T-helper 1 cell (primary cell): ENCODE measurements at regions not wholly inside any gene's neighbourhood (a gene's known extent, or its start where the extent isn't known, plus 50 kb on each side); places are given as distances from the start of the nearest gene placed in this dataset.

Experiments
- DNase-seq, 5 donors: peaks; one replicate each; pipeline ENCODE4 v3.0.0-alpha.2; 2012 to 2020

- DNase-seq: no peak
These were observed 57.7 kb upstream of the LARS2 start for GRCh38 chr3:45330510-45331295.

GRCh38 chr3:45332493-45332892 is 55.9 kb upstream of the LARS2 start:
- DNase-seq: no peak

- DNase-seq: no peak
These were observed 55.4 kb upstream of the LARS2 start for GRCh38 chr3:45332901-45333407.

- no peak for DNase-seq
These were observed 54.8 kb upstream of the LARS2 start for GRCh38 chr3:45333549-45333948.

GRCh38 chr3:45337839-45338470 is 50.4 kb upstream of the LARS2 start:
- DNase-seq: no peak
